ENCODE measurements at regions not wholly inside any gene's neighbourhood (a gene's known extent, or its start where the extent isn't known, plus 50 kb on each side); places are given as distances from the start of the nearest gene placed in this dataset.

DNA sequence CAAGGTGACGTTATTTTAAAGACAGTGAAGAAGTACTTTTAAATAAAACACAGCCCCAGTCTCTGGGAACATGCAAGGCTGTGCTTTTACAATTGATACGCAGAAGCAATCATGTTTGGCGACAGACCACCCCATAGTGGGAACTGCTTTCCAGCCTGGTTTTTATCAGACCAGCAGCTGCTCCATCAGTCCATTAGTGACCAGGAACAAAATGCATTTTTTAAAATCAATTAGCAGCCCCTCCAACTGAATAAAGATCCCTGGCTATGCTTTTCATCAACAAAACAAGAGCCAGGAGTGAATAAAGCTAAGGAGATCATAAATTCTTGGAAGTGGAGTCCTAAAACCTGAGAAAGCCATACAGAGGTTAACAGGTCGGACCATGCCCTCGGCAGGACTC, 153.0 kb upstream of the TENM3 start:
- no peak for DNase-seq
- Histone ChIP-seq H3K9me3 (replicated peaks; ENCODE audit: insufficient read depth, low read length) (no peaks in the 10 kb centered on the region), H3K27ac (ENCODE audit: low read length) (no peak overlapping the region), H3K9ac (ENCODE audit: low read length) (no peak overlapping the region), H3K4me3 (ENCODE audit: low read length) (no peak overlapping the region), H4K20me1 (ENCODE audit: insufficient read depth, low read length) (no peaks in the 10 kb centered on the region), H3K27me3 (replicated peaks; ENCODE audit: insufficient read depth, low read length) (no peaks in the 10 kb centered on the region), H3K4me2 (ENCODE audit: low read depth, low read length) (no peak overlapping the region), H3K4me1 (ENCODE audit: low read length) (no peaks in the 10 kb centered on the region), H2AFZ (ENCODE audit: low read length) (no peak overlapping the region), H3K36me3 (replicated peaks; ENCODE audit: insufficient read depth, low read length) (no peaks in the 10 kb centered on the region), H3K79me2 (ENCODE audit: low read length) (no peaks in the 10 kb centered on the region), H3F3A (ENCODE audit: insufficient read depth, low read length) (no peaks in the 10 kb centered on the region), H3K9me2 (replicated peaks; ENCODE audit: insufficient read depth, low read length) (no peaks in the 10 kb centered on the region)
- TF ChIP-seq EZH2phosphoT487 (IDR thresholded peaks at IDR 0.05; ENCODE audit: low read length): no peak
- TF ChIP-seq, protein P1, sequence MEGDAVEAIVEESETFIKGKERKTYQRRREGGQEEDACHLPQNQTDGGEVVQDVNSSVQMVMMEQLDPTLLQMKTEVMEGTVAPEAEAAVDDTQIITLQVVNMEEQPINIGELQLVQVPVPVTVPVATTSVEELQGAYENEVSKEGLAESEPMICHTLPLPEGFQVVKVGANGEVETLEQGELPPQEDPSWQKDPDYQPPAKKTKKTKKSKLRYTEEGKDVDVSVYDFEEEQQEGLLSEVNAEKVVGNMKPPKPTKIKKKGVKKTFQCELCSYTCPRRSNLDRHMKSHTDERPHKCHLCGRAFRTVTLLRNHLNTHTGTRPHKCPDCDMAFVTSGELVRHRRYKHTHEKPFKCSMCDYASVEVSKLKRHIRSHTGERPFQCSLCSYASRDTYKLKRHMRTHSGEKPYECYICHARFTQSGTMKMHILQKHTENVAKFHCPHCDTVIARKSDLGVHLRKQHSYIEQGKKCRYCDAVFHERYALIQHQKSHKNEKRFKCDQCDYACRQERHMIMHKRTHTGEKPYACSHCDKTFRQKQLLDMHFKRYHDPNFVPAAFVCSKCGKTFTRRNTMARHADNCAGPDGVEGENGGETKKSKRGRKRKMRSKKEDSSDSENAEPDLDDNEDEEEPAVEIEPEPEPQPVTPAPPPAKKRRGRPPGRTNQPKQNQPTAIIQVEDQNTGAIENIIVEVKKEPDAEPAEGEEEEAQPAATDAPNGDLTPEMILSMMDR (IDR thresholded peaks at IDR 0.05; ENCODE audit: low read length): no peak
- no peak for TF ChIP-seq EZH2 (optimal IDR thresholded peaks at IDR 0.05; ENCODE audit: low read depth, low read length)

DNA sequence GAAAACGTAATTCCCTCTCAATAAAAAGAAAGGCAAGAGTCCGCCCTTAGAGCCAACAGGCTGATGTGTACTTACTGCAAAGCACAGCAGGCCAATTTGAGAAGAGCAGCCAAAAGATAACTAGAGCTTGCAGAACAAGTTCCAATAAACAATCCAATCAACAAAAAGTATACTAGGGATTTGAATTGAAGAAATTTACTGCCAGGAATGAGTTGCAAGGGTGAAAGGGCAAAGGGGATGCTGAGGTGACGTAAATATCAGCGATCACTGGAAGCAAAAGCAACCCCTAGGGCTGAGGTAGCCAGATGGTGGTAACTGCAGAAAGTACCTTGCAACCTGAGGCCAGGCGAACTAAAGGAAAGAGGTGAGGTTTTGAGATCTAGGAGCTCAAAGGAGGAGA, 152.1 kb upstream of the TENM3 start:
- no peaks in the 10 kb centered on the region for H3K4me1 ChIP-seq (ENCODE audit: low read length)
- no peaks in the 10 kb centered on the region for H3K9me2 ChIP-seq (replicated peaks; ENCODE audit: insufficient read depth, low read length)
- H3F3A ChIP-seq (ENCODE audit: insufficient read depth, low read length): no peaks in the 10 kb centered on the region
- no peaks in the 10 kb centered on the region for H4K20me1 ChIP-seq (ENCODE audit: insufficient read depth, low read length)
- no peaks in the 10 kb centered on the region for H3K9me3 ChIP-seq (replicated peaks; ENCODE audit: insufficient read depth, low read length)
- no peaks in the 10 kb centered on the region for H3K79me2 ChIP-seq (ENCODE audit: low read length)
- TF ChIP-seq EZH2 (optimal IDR thresholded peaks at IDR 0.05; ENCODE audit: low read depth, low read length) (no peak), EZH2phosphoT487 (IDR thresholded peaks at IDR 0.05; ENCODE audit: low read length) (no peak)
- TF ChIP-seq, protein P1 (IDR thresholded peaks at IDR 0.05; ENCODE audit: low read length): no peak
- no peak overlapping the region for H2AFZ ChIP-seq (ENCODE audit: low read length)
- no peak overlapping the region for H3K27ac ChIP-seq (ENCODE audit: low read length)
- H3K4me3 ChIP-seq (ENCODE audit: low read length): no peak overlapping the region
- DNase-seq: no peak
- H3K9ac ChIP-seq (ENCODE audit: low read length): no peak overlapping the region
- H3K4me2 ChIP-seq (ENCODE audit: low read depth, low read length): no peak overlapping the region
- H3K36me3 ChIP-seq (replicated peaks; ENCODE audit: insufficient read depth, low read length): no peaks in the 10 kb centered on the region
- no peaks in the 10 kb centered on the region for H3K27me3 ChIP-seq (replicated peaks; ENCODE audit: insufficient read depth, low read length)

DNA sequence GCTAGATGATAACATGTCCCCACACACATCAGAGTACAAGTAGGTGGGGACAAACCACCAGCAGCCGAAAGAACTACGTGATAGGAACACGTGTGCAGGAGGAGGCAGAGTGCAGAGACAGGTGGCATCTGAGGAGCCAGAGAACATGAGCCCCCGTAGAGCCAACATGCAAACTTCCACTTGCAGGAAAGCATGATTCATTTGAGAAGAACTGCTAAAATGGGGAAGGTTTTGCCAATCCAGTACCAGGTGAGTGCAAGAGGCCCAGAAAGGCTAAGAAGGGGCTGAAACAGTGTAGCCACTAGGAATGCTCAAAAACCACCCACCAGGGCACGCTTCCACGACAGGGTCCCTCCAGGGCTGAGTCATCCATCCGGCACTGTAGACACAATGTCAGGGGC, 149.8 kb upstream of the TENM3 start:
- Histone ChIP-seq H2AFZ (ENCODE audit: low read length) (no peak overlapping the region), H3K36me3 (replicated peaks; ENCODE audit: insufficient read depth, low read length) (no peaks in the 10 kb centered on the region), H3K9ac (ENCODE audit: low read length) (no peak overlapping the region), H3K9me2 (replicated peaks; ENCODE audit: insufficient read depth, low read length) (no peaks in the 10 kb centered on the region), H3K4me3 (ENCODE audit: low read length) (no peak overlapping the region), H3K27me3 (replicated peaks; ENCODE audit: insufficient read depth, low read length) (no peaks in the 10 kb centered on the region), H3K27ac (ENCODE audit: low read length) (no peak overlapping the region), H4K20me1 (ENCODE audit: insufficient read depth, low read length) (no peaks in the 10 kb centered on the region), H3K4me1 (ENCODE audit: low read length) (no peaks in the 10 kb centered on the region), H3K9me3 (replicated peaks; ENCODE audit: insufficient read depth, low read length) (no peaks in the 10 kb centered on the region), H3K4me2 (ENCODE audit: low read depth, low read length) (no peak overlapping the region), H3F3A (ENCODE audit: insufficient read depth, low read length) (no peaks in the 10 kb centered on the region), H3K79me2 (ENCODE audit: low read length) (no peaks in the 10 kb centered on the region)
- no peak for DNase-seq
- TF ChIP-seq EZH2 (optimal IDR thresholded peaks at IDR 0.05; ENCODE audit: low read depth, low read length): no peak
- no peak for TF ChIP-seq EZH2phosphoT487 (IDR thresholded peaks at IDR 0.05; ENCODE audit: low read length)
- TF ChIP-seq, protein P1 (IDR thresholded peaks at IDR 0.05; ENCODE audit: low read length): no peak

All from MM.1S (cell line).